Heart left ventricle (tissue), 13 donors: ENCODE measurements at regions not wholly inside any gene's neighbourhood (a gene's known extent, or its start where the extent isn't known, plus 50 kb on each side); places are given as distances from the start of the nearest gene placed in this dataset.

Experiments used
- POLR2A ChIP-seq, 2 donors: fragments of 450-650 bp; IDR thresholded peaks; one replicate each; pipeline ENCODE4 v1.6.1; 2017; ENCODE audit warnings: antibody characterized with exemption in 2 of 2, mild to moderate bottlenecking in 2 of 2, moderate library complexity in 2 of 2
- TF ChIP-seq, protein P1 (sequence below), 12 donors: fragments of 200-600 bp; sonication (generic) in 4 of 12; IDR thresholded peaks; one replicate each; pipeline versions ENCODE4 v1.5.0 to v1.8.0; 2018 to 2022; ENCODE audit warnings: antibody characterized with exemption in 12 of 12, mild to moderate bottlenecking in 5 of 12
- donor health status: ischemic (EF 13 %, LVEDD 7.1; RV severe dilation, severe dysfunction).
- donor health status: DM: no; HTN: yes; CAD: no.
- donor health status: DM: no; HTN: no; CAD: no.
- donor health status: ischemic (EF 25% LVEDD 6.9; RV normal size, moderate dysfunction).
- donor health status: ischemic (EF 25% LVEDD 5.7; RV mildly dilated, moderate dysfunction).
- donor health status: ischemic (EF 35%, LVEDD 5.7; RV mildly dilated, moderate dysfunction).
- donor health status: nonischemic (EF 11% LVEDD 7.7; RV severe dilation, severe dysfunction).
- donor health status: DM: yes; HTN: yes; CAD: no.
- donor health status: PGD.
- donor health status: ischemic (EF 29% LVEDD 5.4; RV normal size, mild dysfunction).
- donor health status: nonischemic (EF 23%, LVEDD 6.1; RV moderate dilation, normal function).

DNA sequence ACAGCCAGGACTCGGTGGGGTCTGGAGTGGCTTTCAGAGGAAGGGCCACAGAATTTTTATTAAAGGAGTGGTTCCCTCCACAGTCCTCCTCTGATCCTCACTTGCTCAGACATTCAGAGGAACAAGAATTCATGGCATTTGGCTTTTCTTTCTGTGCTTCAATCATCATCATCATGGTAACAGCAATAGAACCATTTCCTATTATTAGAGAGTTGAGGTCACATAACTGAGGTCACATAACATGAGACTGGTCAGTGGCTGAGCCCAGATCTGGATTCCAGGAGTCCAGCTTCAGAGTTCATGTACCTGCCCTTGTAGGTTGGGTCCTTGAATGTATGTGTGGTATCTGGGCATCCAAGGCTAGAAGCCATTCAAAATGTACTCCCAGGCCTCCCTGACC, 177.3 kb upstream of the GRB10 start:
- TF ChIP-seq, protein P1, sequence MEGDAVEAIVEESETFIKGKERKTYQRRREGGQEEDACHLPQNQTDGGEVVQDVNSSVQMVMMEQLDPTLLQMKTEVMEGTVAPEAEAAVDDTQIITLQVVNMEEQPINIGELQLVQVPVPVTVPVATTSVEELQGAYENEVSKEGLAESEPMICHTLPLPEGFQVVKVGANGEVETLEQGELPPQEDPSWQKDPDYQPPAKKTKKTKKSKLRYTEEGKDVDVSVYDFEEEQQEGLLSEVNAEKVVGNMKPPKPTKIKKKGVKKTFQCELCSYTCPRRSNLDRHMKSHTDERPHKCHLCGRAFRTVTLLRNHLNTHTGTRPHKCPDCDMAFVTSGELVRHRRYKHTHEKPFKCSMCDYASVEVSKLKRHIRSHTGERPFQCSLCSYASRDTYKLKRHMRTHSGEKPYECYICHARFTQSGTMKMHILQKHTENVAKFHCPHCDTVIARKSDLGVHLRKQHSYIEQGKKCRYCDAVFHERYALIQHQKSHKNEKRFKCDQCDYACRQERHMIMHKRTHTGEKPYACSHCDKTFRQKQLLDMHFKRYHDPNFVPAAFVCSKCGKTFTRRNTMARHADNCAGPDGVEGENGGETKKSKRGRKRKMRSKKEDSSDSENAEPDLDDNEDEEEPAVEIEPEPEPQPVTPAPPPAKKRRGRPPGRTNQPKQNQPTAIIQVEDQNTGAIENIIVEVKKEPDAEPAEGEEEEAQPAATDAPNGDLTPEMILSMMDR (IDR thresholded peaks at IDR 0.05) = no peak
- no peak for TF ChIP-seq POLR2A (IDR thresholded peaks at IDR 0.05)
